GM18909 (cell line): ENCODE measurements at regions not wholly inside any gene's neighbourhood (a gene's known extent, or its start where the extent isn't known, plus 50 kb on each side); places are given as distances from the start of the nearest gene placed in this dataset.

Experiments used
- ATAC-seq: cut with Tn5 transposase; IDR thresholded peaks from one replicate; pipeline ENCODE4 v1.9.1; 2021; ENCODE audit warnings: mild to moderate bottlenecking; ENCODE audit not compliant: unreplicated experiment, poor library complexity

GRCh38 chr16:59259950-59260319, 525.8 kb upstream of the GOT2 start:
- ATAC-seq, result no peak

- no peak for ATAC-seq
These were observed 525.2 kb upstream of the GOT2 start for GRCh38 chr16:59259074-59259949.

- no peak for ATAC-seq
These were observed 518.2 kb upstream of the GOT2 start for GRCh38 chr16:59252317-59252716.

- no peak for ATAC-seq
These were observed 514.9 kb upstream of the GOT2 start for GRCh38 chr16:59249011-59249410.

- no peak for ATAC-seq
These were observed 508.4 kb upstream of the GOT2 start for GRCh38 chr16:59242556-59242955.

GRCh38 chr16:59238246-59238645, 504.1 kb upstream of the GOT2 start:
- no peak for ATAC-seq

- no peak for ATAC-seq
These were observed 502.8 kb upstream of the GOT2 start for GRCh38 chr16:59236804-59237458.

- ATAC-seq, result no peak
These were observed 490.3 kb upstream of the GOT2 start for GRCh38 chr16:59224401-59224800.

- no peak for ATAC-seq
These were observed 485.9 kb upstream of the GOT2 start for GRCh38 chr16:59220011-59220410.

- no peak for ATAC-seq
These were observed 482.2 kb upstream of the GOT2 start for GRCh38 chr16:59216291-59216690.

- no peak for ATAC-seq
These were observed 480.3 kb upstream of the GOT2 start for GRCh38 chr16:59214455-59214854.

GRCh38 chr16:59213952-59214351, 479.8 kb upstream of the GOT2 start:
- ATAC-seq, result no peak

GRCh38 chr16:59212492-59213024, 478.4 kb upstream of the GOT2 start:
- no peak for ATAC-seq

GRCh38 chr16:59210955-59211541, 476.9 kb upstream of the GOT2 start:
- ATAC-seq, result no peak

- ATAC-seq, result no peak
These were observed 471.3 kb upstream of the GOT2 start for GRCh38 chr16:59205403-59205802.

GRCh38 chr16:59204589-59204988, 470.5 kb upstream of the GOT2 start:
- no peak for ATAC-seq

GRCh38 chr16:59202233-59202862, 468.2 kb upstream of the GOT2 start:
- ATAC-seq, result no peak

GRCh38 chr16:59201821-59202220, 467.7 kb upstream of the GOT2 start:
- ATAC-seq, result no peak

GRCh38 chr16:59201160-59201559, 467.0 kb upstream of the GOT2 start:
- no peak for ATAC-seq

GRCh38 chr16:59198487-59198886, 464.4 kb upstream of the GOT2 start:
- ATAC-seq, result no peak

GRCh38 chr16:59195242-59195641, 461.1 kb upstream of the GOT2 start:
- ATAC-seq, result no peak
